HG03354 (cell line): ENCODE measurements at regions not wholly inside any gene's neighbourhood (a gene's known extent, or its start where the extent isn't known, plus 50 kb on each side); places are given as distances from the start of the nearest gene placed in this dataset.

Source experiments
- ATAC-seq: cut with Tn5 transposase; IDR thresholded peaks from one replicate; pipeline ENCODE4 v1.9.1; 2021; ENCODE audit warnings: mild to moderate bottlenecking; ENCODE audit not compliant: unreplicated experiment, poor library complexity, severe bottlenecking

DNA sequence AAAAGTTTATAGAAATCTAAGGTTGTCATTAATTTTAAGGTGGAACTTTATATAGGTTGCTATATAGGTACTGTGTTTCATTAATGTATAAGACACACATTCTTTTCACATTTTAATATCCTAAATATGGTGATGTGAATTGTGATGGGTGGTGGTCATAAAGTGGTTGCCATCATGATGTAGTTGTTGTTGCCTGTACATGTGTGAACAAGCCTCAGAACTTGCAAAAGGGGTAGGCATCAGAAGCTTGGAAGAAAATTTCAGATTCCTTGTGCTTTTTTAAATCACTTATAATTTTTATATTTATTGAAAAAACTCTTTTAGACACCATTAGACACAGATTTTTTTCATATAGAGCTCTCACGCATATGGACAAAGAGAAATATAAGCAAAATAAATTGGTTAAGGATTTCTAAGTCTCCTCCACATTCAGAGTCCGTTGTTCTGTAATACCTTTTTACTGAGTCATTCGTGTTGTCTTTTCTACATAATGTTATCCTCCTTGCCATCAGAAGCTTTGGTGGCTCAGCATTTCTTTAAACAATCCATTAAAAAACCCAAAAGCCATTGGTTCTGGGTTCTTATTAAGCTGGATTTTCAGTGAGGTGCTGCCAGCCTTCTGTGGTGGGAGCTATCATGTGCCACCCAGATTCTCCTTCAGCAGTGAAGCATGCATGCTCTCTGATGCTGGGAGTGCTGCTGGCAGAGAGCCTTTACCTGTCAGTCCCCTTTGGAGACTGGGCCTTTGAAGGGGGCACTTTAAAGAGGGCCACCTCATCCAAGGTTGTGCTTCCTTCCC, 140.4 kb upstream of the GALNT15 start:
- no peak for ATAC-seq

DNA sequence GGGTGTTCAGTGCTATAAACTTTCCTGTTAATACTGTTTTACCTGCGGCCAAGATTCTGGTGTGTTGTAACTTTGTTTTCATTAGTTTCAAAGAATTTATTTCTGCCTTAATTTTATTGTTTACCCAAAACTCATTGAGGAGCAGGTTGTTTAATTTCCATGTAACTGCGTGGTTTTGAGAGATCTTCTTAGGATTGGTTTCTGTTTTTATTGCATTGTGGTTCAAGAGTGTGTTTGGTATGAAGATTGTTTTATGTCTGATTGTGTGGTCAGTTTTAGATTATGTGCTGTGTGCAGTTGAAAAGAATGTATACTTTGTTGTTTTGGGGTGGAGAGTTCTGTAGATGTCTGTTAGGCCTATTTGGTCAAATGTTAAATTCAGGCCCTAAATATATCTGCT, 133.5 kb upstream of the GALNT15 start:
- ATAC-seq: no peak

DNA sequence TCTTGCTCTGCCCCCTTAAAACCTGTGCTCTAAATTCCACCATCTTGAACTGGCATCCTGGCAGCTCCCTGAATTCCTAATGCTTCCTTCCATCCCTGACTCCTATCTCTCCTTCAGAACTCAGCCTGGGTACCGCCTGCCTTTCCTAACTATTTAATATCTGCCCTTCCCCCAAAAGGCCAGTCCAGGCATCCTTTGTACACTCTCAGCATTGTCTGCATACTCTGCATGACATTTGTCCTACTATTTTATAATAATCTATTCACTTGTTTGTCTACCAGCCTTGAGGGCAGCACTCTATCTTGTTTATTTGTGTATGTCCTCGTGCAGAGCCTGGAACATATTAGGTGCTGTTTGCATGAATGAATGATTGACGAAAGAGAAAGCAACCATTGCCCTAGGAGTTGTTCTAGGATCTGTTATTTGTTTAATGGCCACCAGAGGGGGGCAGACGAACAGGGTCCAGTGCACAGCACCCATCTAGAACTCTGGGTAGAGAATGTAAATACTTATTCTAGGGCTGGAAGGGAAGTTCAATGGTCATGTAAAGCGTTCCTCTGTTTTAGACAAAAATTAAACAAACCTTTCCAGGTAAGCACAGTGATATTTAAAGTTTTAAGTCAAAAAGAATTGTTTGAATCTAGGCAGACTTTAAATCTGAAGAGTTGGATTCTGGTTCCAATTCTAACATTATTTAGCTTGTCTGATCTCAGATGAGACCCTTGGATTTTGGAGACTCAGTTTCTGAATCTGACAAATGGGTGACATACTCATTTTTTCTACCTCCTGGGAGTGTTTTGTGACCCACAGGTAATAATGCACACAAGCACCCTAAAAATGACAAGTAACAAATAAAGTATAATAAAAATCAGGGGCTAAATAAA, 125.8 kb upstream of the GALNT15 start:
- peak; percentile 99 for ATAC-seq

DNA sequence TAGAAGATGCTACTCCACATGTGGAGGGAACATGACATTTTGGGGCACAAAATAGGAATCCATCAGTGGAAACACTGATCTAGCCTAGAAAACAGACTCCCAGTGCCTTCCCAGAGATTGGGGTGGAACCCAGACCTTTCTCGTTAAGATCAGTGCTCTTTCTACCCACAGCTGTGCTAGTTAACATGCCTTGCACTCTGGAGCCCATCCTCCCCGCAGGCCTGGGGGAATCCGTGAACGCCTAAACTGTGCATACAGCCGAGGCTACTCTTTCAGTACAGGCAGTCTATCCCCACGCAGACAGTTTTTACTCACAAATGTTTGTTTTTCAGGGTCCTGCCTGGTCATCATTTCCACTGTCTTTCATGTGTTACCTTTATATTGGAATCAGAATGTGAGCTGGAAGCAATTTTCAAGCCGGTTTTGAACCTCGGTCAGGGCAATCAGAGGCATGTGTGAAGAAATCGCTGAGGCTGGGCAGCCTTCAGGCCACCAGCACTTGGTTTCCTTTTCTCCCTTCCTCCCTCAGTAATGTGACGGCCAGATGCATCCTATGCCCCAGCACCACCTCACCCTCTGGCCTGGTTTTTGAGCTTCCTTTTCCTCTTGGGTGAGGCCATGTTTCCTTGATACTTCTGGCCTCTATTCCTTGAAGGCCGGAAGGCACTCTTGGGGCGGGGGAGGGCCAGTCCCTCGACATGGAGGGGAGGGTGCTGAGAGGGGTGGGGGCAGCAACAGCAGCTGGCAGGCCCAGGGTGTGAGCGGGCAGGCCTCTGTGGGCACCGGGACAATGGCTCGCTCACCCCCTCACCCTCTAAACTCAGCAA, 123.6 kb upstream of the GALNT15 start:
- ATAC-seq: no peak

DNA sequence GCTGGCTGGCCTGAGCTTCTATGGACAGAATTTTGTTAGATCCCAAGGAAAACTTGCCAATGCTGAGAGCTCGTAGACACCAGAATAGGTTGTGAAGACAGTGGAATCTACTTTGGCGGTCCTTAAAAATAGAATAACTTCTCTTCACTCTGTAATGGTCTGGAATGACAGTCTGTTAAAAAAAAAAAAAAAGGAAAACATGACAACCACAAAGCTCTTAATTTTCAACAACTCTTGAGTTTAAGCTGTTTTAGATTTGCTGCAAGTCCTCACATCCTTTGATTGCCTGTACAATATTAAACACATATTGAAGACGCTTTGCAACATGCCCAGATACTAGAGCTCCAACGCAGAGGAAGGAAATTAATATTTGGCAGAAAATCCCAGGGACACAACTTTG, 122.8 kb upstream of the GALNT15 start:
- ATAC-seq: no peak

DNA sequence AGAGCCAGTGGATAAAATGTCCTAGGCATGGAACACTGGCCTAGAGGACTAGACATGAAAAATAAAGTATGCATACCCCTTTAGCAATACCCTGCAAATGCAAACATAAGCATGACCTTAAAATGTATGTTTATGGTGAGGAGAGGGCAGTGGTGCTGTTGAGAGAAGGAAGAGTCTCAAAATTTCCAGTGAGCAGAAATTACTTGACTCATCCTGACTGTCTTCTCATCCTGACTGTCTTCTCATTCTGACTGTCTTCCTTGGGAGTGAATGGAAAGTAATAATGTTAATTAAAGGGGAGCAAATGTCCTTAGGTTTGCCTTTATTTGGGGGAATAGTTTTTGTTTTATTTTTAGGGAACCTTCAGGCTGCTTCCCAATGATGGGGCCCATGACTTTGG, 121.5 kb upstream of the GALNT15 start:
- no peak for ATAC-seq

DNA sequence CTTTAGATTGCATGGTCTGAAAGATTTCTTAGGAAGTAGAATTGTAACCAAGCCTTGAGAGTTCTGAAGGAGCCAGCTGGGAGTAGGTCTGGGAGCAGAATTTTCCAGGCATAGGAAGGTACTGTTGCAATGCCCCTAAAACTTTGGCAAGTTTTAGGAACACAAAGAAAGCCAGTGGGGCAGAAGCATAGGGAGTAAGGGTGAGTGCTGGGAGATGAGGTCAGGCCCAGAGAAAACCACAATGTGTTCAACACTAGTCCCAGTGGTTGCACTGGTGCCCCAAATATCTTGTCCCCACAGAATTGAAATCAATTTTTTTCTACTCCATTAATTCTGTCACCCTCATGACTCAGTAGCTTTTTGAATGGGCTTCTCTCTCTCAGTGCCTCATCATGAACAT, 120.7 kb upstream of the GALNT15 start:
- no peak for ATAC-seq

DNA sequence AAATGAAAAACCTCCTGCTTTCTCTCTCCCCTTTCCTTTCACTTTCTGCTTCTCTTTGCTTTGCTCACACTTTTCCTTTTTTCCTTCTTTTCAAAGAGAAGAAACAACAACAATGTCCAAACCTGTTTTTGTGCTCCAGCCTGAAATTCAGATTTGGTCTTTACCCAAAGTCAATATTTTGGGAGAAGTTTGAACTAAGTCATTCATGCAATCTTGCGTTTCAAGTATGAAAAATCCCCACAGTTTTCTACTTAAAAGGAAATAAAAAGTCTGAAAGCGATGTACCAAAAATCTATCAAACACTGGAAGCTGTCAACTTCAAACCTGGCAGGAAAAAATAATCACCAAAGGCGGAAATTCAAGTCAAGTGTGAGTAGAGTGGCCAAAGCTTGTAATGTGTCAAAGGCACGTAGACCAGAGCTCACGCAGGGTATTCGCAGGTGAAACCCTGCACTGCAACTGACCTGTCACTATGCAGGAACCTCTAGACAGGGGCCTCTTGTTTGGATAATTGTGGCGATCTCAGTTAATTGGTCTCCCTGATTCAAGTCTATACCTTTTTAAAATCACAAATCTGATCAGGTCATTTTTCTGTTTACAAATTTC, 118.8 kb upstream of the GALNT15 start:
- no peak for ATAC-seq

DNA sequence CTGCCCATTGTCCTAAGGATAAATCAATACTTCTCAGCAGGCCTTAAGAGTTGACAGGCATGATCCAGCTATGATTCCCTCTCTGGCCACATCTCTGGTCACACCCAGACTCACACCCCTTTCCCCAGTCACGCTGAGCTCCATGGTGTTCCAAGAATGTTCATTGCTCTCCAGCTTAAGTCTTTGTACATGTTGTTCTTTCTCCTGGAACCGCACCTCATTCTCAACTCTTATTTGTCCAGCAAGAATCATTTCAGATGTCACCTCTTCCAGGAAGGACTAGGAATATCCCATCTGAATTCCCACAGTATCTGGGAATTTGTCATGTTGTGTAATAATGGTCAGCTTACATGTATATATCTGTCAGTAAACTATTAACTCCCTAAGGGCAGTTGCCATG, 118.3 kb upstream of the GALNT15 start:
- ATAC-seq: no peak

DNA sequence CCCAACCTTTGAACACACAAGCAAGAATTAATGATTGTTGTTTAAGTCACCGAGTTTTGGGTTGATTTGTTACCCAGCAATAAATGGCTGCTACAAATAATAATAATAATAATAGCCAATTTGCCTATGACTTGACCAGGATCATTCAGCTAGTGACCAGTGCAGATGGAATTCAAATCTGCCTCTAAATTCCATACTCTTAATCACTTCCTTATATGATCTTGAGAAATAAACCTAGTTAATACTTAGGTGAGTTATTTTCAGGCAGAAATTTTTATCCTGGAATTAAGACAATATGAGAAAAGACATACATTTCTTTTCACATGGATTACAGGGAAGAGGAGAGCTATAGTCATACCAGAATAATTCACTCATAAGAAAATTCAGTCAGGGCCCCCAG, 116.0 kb upstream of the GALNT15 start:
- no peak for ATAC-seq

DNA sequence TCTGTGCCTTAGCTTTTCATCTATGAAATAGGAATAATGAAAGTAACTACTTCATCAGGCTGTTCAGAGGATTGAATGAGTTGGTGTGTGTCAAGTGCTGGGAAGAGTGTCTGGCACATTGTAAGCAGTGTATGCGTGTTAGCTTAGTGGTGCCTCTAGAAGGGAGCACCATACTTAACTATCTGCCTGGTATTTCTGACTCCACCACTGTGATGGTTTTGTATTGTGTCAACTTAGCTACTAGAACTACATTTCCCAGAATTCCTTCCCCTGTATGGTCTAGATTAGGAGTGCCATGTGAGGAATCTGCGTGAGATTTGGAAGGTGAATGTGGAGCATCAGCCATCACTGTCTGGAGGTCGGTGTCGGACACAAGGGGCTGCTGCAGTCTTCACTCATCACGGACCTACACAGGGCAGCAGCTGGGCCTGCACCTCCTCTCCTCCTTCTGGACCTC, 115.4 kb upstream of the GALNT15 start:
- ATAC-seq: no peak

DNA sequence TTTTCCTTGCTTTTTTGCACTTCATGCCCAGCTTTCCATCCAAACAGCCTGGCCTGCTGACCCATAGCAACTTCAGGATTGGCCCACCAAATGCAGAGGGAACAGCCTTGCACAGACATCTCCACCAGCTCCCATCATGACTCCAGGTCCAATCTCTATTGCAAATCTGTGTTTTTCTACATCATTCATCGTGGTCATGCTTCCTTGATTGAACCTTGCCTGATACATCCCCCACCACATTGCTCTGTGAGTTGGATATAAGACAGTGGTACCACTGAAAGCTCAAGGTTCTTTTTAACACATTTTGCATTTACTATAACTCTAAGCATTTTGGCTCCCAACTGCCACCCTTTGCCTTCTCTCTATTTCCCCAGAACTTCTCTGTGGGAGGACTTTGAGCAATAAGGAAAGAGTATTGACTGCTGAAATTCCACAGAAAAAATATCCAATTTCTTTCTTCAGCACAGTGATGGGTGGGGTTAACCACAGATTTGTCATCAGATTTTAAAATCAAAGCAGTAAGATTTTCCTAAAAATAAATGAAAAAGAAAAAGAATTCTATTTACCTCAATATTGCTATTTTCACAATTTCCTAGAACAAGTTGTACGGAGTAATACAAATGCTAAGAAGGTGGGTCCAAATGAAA, 114.6 kb upstream of the GALNT15 start:
- no peak for ATAC-seq

DNA sequence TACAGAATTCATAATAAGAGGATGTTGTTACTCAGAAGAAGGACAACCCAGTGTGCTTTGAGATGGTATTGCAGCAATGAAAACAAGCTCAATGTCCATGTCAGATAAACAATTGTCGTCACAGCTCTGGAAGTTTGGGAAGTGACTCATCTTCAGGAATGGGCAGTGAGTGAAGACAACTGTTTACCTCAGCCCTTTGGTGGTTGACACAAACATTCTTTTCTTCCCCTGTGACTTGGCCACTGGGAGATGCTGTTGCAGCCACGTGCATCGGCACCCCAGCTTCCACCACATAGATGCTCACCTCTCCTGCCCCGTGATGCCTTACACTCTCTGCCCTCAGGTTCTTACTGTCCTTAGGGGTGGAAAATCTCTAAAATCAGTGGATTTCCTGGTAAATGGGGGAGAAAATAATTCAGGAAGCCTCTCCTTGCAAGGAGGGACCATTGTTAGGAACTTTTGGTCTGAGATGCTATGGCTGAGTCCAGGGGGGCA, 114.1 kb upstream of the GALNT15 start:
- ATAC-seq: no peak

DNA sequence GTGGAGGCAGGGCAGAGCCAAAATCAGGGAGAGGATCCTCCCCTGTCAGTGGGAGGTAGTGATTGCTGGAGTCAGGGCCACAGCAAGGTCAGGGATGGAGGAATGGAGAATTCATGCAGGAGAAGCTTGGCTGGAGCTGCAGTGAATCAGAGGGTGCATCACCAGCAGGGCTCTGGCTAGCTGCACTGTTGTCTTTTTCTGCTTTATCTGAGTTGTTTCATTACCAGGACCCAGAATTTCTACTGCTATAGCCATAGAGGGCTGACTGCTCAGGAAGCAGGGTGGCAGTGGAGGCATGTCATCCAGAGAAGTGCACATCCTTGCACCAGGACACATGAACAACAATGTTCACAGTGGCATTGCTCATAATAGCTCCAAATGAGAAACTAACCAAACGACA, 113.5 kb upstream of the GALNT15 start:
- ATAC-seq: no peak

DNA sequence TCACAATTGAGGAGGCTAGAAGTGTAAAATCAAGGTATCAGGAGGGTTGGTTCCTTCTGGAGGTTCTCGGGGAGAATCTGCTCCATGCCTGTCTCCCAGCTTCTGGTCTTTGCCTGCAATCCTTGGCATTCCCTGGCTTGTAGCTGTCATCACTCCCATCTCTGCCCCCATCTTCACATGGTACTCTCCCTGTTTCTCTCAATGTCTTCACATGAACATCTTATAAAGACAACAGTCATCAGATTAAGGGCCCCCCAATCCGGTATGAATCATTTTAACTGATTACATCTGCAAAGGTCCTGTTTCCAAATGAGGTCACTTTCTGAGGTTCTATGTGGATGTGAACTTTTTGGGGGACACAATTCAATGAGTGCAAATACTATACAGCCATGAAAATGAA, 113.0 kb upstream of the GALNT15 start:
- ATAC-seq: no peak

DNA sequence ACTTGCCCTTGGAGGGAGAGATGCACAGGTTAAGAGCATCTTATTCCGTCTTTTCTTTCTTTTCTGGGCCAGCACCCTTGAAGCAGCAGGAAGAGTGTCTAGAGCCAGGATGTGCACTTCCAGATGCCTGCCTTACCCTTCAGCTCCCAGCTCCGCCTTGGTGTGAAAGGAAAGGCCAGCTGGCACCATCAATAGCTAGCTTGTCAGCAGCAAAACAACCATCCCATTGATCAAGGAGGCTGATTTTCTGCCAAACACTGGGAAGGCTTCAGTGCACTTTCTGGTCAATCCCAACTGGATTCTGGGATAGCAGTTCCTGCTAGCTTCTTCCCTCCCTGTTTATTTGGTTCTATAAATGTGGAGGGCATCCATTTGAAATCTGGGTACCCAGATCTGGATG, 110.9 kb upstream of the GALNT15 start:
- no peak for ATAC-seq

DNA sequence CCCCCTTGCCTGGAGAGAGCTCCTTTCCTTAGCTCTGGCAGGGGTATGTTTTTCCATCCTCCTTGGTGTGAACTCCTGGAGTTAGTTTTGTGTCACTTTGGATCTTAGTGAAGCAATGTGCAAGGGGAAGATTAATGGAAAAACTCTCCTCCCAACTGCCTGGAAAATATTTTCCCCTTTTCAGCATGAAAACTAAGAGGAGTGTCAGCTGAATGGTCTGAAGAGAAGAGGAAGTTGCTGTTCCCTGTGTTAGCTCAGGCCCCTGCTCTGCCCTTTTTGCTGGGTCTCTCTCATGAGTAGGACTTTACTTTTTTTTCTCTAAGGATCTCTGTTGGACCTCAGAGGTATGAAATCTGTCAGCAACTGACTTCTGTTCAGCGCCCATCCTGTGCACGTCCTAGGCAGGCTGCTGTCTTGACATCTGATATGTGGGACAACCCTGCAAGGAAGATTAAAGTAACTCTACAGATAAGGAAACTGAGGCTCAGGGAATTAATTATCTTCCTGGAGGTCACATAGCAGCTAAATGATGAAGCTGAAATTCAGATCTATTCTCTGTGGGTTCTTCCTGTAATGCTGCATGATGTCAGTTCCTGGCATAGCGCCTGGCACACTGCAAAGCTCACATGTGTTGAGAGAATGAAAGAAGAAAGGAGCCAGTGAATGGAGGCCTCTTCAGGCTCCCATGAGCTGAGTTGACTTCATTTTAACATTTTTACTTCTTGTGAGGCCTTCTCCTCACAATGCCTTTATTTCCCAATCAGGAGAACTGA, 109.7 kb upstream of the GALNT15 start:
- no peak for ATAC-seq

DNA sequence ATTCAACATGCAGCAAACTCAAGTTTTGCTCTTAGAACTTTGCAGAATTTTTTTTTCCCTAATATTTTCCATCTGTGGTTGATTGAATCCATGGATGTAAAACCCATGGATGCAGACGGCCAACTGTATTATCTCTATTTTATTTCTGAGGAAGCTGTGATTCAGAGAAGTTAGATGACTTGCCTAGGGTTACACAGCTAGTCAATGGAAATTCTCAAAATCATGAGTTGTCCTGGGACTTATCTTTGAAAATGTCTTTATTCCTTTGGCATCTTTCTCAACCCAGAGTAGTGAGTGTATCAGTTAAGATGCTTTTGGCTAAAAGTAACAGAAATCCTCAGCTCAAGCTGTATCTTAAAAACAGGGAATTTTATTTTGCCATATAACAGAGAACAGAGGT, 107.9 kb upstream of the GALNT15 start:
- no peak for ATAC-seq
